ENCODE measurements at regions not wholly inside any gene's neighbourhood (a gene's known extent, or its start where the extent isn't known, plus 50 kb on each side); places are given as distances from the start of the nearest gene placed in this dataset.

DNA sequence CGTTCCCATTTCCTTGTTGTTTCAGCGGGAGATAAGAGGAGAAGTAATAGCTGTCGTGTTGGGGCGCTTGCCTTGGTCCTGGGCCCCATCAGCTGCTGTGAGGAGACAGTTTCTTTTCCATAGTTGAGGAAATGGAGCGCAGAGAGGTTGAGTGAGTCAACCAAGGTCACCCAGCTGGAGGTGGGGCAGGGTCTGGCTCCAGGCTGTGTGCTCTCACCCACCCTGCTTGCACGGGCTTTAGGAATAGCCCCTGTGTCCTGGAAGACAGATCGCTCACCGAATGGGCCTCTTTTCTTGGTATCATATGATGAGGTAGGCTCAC lies 165.7 kb upstream of the RTL1 start:
- no peak for DNase-seq

DNA sequence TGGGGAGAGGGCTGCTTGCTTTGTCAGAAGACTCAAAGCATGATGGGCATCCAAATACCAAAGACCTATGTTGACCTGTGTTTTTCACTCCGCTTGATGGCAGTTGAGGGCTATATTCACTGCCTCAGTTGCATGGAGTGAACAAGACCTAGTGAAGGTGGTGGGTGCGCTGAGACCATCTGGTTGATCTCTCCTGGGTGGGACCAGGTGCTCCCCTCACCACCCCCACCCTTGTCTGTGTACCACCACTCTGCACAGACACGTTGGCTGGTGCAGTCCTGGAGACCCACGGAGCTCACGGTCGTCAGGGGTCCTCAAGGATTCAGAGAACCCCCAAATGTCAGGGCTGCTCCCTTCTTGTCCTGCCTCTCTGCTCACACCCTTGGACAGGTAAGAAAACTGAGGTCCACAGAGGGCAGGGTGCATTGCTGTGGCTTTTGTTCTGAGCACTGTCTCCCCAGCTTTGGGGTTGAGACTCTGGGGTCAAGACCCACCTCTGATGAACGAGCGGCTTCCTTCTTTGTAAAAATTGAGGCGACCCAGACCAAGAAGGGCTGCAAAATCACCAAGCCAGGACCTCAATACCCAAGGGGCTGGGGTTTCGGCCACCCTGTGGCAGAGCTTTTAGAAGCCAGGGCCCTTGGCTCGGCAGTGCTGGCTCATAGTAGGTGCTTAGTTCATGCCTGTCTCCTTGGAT lies 166.3 kb upstream of the RTL1 start:
- no peak for DNase-seq

DNA sequence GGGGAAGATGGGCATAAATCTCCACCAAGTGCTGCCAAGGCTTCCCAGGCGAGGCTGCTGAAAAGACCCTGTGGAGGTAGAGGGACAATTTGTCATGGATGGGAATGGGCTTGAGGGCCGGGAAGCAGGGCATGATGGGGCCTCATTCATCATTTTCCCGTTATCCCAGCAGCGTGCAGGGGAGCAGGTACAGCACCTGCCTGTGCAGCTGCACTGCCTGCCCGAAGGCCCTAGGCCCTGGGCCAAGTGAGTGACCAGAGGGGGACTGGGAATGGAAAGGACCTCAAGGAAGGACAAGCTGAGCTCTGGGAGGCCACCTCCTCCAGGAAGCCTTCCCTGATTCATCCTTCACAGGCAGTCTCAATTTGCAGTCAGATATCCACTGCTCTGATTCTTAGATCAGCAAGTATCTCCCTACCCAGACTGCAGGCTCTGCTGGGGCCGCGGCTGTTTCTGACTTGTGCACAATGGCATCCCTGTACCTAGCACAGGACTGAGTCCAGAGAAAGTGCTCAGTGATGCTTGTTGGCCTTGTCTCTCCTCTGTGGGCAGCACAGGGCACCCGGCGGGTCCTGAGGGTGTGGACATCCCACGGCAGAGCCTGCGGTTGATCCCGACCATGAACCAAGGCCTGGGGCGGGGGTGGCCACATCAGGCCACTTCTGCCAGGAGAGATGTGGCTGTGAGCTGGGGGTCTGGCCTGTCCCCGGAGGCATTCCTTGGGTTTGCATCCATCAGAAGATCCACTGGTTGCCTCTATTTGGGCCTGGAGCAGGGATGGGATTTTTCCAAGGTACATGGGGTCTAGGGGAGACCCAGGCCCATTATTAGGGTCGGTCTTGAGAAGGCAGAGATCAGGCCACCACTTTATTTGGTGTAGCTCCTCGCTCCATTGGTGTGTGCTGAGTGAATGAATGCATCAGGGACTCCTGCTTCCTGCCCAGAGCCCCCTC lies 167.3 kb upstream of the RTL1 start:
- DNase-seq, result no peak

DNA sequence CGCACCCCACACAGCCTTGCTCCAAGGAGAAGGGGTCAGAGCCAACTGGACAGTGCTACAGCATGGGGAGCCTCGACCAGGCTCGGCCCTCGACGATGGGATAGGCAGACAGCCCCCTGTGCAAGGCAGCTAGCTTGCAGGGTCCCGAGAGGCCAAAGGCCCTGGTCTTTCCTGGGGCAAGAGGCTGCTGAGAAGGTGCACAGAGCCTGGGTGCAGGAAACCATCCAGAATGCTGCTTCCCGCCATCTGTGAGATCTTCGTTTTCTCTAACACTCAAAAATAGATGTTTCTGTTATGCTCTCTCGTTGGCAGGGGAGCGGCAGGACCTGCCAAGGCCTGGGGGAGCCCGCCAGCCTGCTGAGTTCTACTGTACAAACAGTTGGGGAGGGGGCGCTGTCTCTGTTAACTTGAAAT lies 168.0 kb upstream of the RTL1 start:
- no peak for DNase-seq

DNA sequence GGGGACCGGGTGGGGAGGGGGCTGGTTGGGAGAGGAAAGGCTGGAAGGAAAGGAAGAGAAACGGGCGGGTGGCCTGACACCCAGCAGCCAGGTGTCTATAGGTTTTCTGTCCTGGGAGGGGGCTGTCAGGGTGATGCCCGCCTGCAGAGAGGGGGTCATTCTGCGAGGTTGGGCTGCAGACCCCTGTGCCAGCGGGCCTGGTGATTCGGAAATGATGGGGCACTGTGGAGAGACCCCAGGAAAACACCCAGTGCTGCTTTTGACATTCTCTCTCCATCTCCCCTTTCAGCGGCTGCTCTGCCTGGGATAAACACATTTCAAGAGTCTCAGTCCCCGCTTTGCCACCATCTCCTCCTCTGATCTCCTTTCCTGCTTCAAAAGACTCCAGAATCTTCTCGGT lies 168.5 kb upstream of the RTL1 start:
- DNase-seq, result no peak

DNA sequence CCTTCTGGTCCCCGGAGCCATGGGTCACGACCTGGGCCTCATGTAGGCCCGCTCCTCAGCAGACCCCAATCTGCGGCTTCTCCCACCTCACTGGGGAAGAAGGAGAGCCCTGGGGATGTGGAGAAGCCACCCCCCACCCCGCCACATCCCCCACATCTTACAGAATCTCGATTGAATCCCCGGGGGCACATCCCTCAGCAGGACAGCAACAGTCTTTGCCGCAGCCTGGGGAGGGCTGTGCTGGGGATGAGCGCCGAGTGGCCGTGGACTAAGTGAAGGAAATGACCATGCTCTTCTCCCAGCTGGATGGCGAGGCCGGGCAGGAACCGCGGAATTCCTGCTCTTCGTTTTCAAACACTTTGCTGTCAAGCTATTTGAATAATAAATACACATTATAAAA lies 169.0 kb upstream of the RTL1 start:
- no peak for DNase-seq

DNA sequence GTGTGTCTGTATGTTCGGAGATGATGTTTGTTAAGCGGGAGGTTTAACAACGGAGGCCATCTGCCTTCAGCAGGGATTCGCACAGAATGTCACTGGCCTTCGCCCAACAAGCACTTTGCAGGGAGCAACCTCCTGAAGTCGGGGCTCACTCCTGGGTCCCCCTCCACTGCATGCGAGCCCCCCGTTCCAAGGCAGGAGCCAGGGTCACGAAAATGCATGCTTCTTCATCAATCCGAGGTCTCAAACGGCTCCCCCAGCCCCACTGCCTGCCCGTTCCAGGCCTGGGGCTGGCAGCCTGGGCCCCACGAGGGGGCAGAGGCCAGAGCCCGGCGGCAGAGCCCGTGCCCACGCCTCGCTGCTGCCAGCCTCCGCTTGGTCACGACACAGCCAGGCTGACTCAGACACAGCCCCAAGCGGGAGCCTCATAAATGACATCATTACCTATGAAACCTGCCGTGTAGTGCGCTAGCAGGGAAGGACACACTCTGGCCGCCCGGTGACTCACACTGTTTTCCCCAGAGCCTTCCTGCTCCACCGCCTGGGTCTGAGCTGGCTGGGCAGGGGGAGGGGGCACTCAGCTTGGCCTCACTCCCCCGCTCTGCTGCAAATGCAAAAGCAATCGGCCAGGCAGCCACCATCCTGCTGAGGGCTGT lies 169.5 kb upstream of the RTL1 start:
- DNase-seq, result no peak

- no peak for DNase-seq
These were observed 170.1 kb upstream of the RTL1 start for GRCh38 chr14:101073598-101073965.

- DNase-seq, result no peak
These were observed 170.9 kb upstream of the RTL1 start for GRCh38 chr14:101074196-101075024.

DNA sequence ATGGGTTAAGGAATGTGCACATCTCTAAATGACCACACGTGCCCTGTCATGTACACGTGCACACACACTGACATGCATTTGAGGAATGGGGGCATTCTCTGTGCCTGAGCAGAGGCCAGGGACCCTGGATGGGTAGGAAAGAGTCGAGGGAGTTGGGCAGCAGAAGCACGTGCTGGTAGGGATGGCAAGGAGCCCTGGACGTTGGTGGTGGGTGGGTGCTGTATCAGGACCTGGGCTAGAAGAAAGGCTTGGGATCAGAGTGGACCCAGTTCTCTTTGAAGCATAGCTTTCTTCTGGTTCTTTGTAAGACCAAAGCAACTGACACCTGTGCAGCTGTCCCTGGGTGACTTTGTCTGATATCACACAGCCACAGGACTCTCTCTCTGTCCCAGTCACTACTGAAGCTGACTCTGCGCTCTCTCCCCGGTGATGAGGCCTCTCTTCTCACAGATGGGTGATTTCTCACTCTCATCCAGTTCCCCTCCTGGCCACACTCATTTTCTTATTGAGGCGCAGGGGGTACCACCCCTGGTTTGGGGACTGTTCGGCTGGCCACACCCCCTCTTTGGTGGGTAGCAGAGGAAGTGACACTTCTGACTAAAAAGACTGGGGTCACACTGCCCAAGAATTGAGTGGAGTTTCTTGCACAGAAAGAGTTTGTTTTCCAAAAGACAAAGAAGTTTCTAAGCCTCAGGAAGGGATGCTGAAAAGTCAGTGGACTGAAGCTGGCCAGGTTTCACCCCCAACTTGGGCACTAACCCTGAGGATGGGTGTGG lies 171.7 kb upstream of the RTL1 start:
- no peak for DNase-seq

DNA sequence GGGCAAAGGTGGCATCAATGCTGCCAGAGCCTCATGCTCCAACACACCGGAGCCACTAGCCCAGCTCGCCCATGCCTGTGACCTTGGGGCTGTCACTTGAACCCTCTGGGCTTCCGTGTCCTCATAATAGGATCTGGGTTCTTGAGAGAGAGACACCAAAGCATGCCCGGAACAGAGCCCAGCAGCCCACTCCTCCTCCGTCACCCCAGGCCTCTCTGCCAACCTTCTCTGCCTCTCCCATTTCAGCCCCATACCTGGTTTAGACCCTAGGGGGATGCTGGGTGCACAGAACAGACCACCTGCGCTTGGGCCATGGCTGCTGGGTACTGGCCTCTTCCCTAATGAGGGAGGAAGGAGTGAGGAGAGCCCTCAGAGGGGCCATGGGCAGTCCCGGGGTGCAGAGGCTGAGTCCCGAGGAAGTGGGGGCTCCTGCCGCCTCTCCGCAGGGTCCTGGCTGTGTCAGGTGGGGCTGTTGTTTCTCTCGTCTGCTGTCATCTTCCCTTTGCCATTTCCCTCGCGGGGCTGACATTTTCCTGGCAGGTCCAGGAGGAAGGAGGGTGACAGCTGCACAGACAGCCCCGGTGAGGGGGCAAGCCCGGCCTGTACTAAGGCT lies 172.4 kb upstream of the RTL1 start:
- DNase-seq, result no peak

- DNase-seq, result no peak
These were observed 173.1 kb upstream of the RTL1 start for GRCh38 chr14:101076451-101077198.

- no peak for DNase-seq
These were observed 174.1 kb upstream of the RTL1 start for GRCh38 chr14:101077481-101078074.

GRCh38 chr14:101078170-101078891 lies 174.8 kb upstream of the RTL1 start:
- no peak for DNase-seq

- DNase-seq, result no peak
These were observed 175.3 kb upstream of the RTL1 start for GRCh38 chr14:101078892-101079221.

GRCh38 chr14:101080922-101081593 lies 177.5 kb upstream of the RTL1 start:
- no peak for DNase-seq

DNA sequence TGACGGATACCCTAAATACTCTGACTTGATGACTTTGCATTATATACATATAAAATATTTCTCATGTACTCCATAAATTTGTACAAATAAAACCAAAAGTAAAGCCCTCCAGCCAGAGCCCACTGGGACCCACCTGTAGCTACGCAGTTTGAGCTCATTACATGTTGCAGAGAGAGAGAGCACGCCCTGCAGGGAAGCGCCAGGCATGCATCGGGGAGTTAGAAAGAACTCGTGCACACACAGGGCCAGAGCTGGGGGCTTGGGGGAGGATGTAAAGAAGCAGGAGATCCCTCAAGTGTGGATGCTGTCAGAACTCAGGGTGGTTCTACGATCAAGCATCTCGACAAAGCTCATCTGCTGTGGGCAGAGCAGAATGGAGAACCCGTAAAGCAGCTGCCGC lies 178.5 kb upstream of the RTL1 start:
- DNase-seq, result no peak

GRCh38 chr14:101082436-101083384 lies 179.2 kb upstream of the RTL1 start:
- DNase-seq, result no peak
